A673 (cell line): ENCODE measurements at regions not wholly inside any gene's neighbourhood (a gene's known extent, or its start where the extent isn't known, plus 50 kb on each side); places are given as distances from the start of the nearest gene placed in this dataset.

Experiments used
- EZH2 ChIP-seq: fragments of 200-600 bp; sonication (generic); IDR thresholded peaks from 2 replicates; pipeline ENCODE4 v1.6.1; 2017; ENCODE audit warnings: borderline replicate concordance, low read depth, mild to moderate bottlenecking, mixed read lengths, antibody characterized with exemption, low read length; ENCODE audit not compliant: poor library complexity, severe bottlenecking
- TF ChIP-seq, protein P1 (sequence below): fragments of 300-800, 200-600 bp; sonication (generic); conservative IDR thresholded peaks from 2 replicates; pipeline ENCODE4 v1.5.1; 2017; ENCODE audit warnings: low read depth, mild to moderate bottlenecking, antibody characterized with exemption, low read length, moderate library complexity, mixed read lengths

DNA sequence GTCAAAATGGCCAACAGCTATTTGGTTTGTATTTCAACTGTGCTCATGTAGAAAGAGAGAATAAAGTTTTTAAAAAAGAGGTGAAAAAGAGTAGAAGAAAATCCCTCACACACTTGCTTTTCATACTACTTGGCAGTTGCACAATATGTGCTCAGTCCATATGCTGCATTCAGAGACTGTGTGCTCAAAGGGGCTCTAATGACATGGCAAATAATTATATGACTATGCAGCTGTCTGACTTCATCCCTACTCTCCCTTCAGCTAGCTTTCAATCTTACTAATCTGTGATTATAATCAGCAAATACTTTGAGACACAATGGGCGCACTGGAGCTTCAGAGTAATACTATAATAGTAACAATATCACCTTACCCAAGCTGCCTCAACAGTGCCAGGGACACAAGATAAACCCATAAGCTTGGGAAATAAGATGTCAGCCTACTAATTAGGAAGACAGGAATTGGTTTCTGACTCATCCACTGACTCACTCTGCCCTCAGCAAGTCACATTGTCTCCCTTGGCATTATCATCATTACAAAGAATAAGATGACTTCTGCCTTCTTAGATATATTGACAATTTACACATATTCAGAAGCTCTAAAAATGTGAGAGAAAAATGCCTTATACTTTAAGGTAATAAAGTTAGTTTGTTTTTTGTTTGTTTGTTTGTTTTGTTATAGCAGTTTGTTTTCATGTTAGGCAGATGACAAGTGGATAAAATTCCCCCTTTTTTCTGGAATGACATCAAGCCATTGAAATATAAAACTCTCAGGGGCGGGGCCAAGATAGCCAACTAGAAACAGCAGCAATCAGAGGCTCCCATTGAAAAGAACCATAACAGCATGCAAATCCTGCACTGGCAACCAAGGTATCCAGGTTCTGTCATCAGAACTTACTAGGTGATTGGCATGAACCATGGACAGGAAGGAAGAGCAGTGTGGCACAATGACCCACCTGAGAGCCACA lies 311.6 kb downstream of the FAM133A start:
- TF ChIP-seq, protein P1, sequence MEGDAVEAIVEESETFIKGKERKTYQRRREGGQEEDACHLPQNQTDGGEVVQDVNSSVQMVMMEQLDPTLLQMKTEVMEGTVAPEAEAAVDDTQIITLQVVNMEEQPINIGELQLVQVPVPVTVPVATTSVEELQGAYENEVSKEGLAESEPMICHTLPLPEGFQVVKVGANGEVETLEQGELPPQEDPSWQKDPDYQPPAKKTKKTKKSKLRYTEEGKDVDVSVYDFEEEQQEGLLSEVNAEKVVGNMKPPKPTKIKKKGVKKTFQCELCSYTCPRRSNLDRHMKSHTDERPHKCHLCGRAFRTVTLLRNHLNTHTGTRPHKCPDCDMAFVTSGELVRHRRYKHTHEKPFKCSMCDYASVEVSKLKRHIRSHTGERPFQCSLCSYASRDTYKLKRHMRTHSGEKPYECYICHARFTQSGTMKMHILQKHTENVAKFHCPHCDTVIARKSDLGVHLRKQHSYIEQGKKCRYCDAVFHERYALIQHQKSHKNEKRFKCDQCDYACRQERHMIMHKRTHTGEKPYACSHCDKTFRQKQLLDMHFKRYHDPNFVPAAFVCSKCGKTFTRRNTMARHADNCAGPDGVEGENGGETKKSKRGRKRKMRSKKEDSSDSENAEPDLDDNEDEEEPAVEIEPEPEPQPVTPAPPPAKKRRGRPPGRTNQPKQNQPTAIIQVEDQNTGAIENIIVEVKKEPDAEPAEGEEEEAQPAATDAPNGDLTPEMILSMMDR = no peak
- no peak for TF ChIP-seq EZH2
